LNCaP clone FGC (cell line): ENCODE measurements at regions not wholly inside any gene's neighbourhood (a gene's known extent, or its start where the extent isn't known, plus 50 kb on each side); places are given as distances from the start of the nearest gene placed in this dataset.

Experiments used
- DNase-seq: peaks from one replicate; pipeline ENCODE4 v3.0.0-alpha.2; 2011; ENCODE audit warnings: low read depth
- H3K4me3 ChIP-seq: 2 replicates; pipeline ENCODE4 v1.5.1; 2011; ENCODE audit warnings: mild to moderate bottlenecking, low read depth, low read length, control low read depth
- CTCF ChIP-seq: IDR thresholded peaks from 2 replicates; pipeline ENCODE4 v1.5.1; 2012; ENCODE audit warnings: mild to moderate bottlenecking; ENCODE audit not compliant: control insufficient read depth, insufficient read depth; ENCODE audit errors: extremely low read depth

DNA sequence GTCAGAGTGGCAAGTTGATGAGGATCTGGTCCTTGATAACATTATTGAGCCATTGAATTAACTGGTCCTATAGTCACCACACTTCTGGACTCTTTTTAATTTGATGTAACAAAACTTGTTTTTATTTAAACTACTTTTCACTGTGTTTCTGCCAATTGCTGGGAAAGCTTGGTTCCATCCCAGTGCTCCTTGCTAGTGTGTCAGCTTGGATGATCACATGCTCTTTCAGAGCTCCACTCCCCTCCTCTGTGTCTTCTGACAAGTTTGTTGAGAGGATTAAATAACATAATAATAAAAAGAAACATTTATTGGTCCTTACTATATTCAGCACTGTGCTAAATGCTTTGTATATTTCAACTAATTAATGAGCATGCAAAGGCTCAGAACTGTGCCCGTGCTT lies 448.5 kb upstream of the B3GALT2 start:
- no peak overlapping the region for H3K4me3 ChIP-seq
- no peak for TF ChIP-seq CTCF
- DNase-seq = no peak

GRCh38 chr1:193634470-193634869 lies 448.1 kb upstream of the B3GALT2 start:
- H3K4me3 ChIP-seq = no peak overlapping the region
- DNase-seq = no peak
- no peak for TF ChIP-seq CTCF

- no peak for TF ChIP-seq CTCF
- H3K4me3 ChIP-seq = no peak overlapping the region
- no peak for DNase-seq
These were observed 447.6 kb upstream of the B3GALT2 start for GRCh38 chr1:193633991-193634390.

GRCh38 chr1:193633093-193633492 lies 446.7 kb upstream of the B3GALT2 start:
- no peak for DNase-seq
- TF ChIP-seq CTCF = no peak
- H3K4me3 ChIP-seq = no peak overlapping the region

- H3K4me3 ChIP-seq = no peak overlapping the region
- no peak for TF ChIP-seq CTCF
- DNase-seq = no peak
These were observed 444.9 kb upstream of the B3GALT2 start for GRCh38 chr1:193631306-193631705.

GRCh38 chr1:193629875-193630274 lies 443.5 kb upstream of the B3GALT2 start:
- no peak for DNase-seq
- no peak overlapping the region for H3K4me3 ChIP-seq

More at GRCh38 chr1:193629875-193630274, 443.5 kb upstream of the B3GALT2 start:
- TF ChIP-seq CTCF = no peak
